ENCODE measurements at regions not wholly inside any gene's neighbourhood (a gene's known extent, or its start where the extent isn't known, plus 50 kb on each side); places are given as distances from the start of the nearest gene placed in this dataset.

DNA sequence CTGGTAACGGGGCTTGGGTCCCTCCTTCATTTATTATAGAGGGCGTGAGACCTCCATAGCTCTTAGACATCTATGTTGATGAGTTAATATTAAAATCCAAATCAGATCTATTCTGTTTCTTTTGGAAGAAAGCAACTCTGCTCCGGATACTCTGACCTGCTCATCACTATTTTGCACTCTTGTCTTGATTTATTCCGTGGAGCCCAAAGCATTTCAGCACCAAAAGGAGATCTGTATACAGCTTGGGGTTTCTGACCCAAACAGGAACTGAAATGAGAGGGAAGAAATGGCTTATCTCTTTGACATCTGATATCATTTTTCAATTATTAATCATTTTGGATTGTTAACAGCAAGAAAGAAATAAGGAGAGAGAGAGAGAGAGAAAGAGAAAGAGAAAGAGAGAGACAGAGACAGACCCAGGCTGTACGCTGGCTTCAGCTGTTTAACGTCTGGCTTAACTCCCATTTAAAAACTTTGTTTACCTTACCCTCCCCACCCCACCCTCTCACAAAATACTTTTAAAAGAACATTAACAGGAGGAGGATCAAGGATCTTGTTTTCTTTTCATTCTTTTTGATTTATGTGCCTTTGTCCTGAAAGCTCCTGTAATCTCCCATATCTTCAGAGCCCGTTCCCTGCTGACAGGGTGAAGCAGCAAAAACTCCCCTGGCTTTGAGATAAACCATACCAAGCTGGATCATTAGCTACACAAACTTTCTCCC lies 231.4 kb upstream of the TUT7 start:
- Histone ChIP-seq H3K27ac (peak overlapping the region in 2 of 8 donors; percentile 39 to 52), H3K27me3 (replicated peaks in 1 of 7) (no peaks in the 10 kb centered on the region), H3K4me1 (no peaks in the 10 kb centered on the region), H3K4me3 (peak overlapping the region in 3 of 8 donors; percentile 7 to 17 (median 8)), H3K36me3 (no peaks in the 10 kb centered on the region), H3K9me3 (no peaks in the 10 kb centered on the region)
- intact Hi-C loops (cut with DNase I; ENCODE audit: low total_unique reads): no loop called here
- no peak for DNase-seq
- TF ChIP-seq, protein P1, sequence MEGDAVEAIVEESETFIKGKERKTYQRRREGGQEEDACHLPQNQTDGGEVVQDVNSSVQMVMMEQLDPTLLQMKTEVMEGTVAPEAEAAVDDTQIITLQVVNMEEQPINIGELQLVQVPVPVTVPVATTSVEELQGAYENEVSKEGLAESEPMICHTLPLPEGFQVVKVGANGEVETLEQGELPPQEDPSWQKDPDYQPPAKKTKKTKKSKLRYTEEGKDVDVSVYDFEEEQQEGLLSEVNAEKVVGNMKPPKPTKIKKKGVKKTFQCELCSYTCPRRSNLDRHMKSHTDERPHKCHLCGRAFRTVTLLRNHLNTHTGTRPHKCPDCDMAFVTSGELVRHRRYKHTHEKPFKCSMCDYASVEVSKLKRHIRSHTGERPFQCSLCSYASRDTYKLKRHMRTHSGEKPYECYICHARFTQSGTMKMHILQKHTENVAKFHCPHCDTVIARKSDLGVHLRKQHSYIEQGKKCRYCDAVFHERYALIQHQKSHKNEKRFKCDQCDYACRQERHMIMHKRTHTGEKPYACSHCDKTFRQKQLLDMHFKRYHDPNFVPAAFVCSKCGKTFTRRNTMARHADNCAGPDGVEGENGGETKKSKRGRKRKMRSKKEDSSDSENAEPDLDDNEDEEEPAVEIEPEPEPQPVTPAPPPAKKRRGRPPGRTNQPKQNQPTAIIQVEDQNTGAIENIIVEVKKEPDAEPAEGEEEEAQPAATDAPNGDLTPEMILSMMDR (IDR thresholded peaks at IDR 0.05 in 8 of 11, conservative IDR thresholded peaks at IDR 0.05 in 3 of 11): no peak
- TF ChIP-seq POLR2AphosphoS5 (IDR thresholded peaks at IDR 0.05) (no peak), POLR2A (IDR thresholded peaks at IDR 0.05) (no peak)
- WGBS, 5 donors: 59 to 71% (median 61%) methylated on average over 7 of the region's 7 CpGs

DNA sequence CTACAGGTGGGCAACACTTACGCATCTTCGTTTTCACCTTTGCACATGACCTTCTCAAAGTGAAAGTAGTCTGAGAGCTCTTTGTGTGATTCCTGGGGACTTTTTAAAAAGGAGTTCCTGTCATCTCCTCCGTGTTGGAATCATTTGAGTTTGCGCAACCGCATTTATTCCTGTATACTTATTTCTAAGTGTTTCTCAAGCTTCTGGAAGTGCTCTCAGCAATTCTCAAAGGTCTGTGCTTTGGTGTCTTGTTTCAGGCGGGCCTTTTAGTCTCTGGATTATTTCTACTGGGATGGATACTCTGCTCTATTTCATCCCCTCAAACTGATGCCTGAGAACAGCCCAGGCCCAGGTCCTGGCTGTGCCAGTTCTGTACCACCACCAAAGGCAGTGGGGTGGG lies 226.5 kb upstream of the TUT7 start:
- DNase-seq: no peak
- TF ChIP-seq POLR2AphosphoS5 (IDR thresholded peaks at IDR 0.05): no peak
- TF ChIP-seq, protein P1 (IDR thresholded peaks at IDR 0.05 in 8 of 11, conservative IDR thresholded peaks at IDR 0.05 in 3 of 11): no peak
- Histone ChIP-seq H3K4me1 (peaks cover 0 to 7% (median 0%) of the 10 kb centered on the region in 6 donors), H3K4me3 (no peak overlapping the region), H3K9me3 (no peaks in the 10 kb centered on the region), H3K27me3 (replicated peaks in 1 of 7) (no peaks in the 10 kb centered on the region), H3K27ac (no peak overlapping the region), H3K36me3 (no peaks in the 10 kb centered on the region)
- 77 to 86% (median 83%) methylated on average over 6 of the region's 6 CpGs for WGBS, 5 donors
- intact Hi-C loops (cut with DNase I; ENCODE audit: low total_unique reads): no loop called here

DNA sequence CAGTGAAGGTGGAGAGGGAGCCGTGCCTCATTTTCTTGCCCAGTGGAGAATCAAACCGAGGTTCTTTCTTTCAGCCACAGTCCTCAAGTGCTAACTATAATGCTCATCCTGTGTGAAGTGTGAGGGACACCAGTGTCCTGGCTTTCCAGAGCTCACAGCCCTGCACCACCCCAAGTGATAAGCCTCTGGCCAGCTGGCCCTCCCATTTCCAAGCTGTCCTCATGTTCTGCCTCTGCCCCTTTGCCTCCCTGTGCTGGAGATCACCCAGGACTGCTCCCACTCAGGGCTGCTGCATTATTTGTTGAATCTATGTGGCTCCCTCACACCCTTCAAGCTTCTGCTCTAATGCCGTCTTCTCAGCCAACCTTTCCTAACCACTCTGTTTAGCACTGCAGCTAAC lies 224.5 kb upstream of the TUT7 start:
- 73 to 98% (median 89%) methylated on average over 3 of the region's 3 CpGs for WGBS, 5 donors
- DNase-seq: no peak
- intact Hi-C loops (cut with DNase I; ENCODE audit: low total_unique reads): no loop called here

More for the DNA sequence above, 224.5 kb upstream of the TUT7 start:
- H3K9me3 ChIP-seq: no peaks in the 10 kb centered on the region
- no peaks in the 10 kb centered on the region for H3K27me3 ChIP-seq (replicated peaks in 1 of 7)
- H3K27ac ChIP-seq: no peak overlapping the region
- H3K4me1 ChIP-seq: peaks cover 0 to 7% (median 0%) of the 10 kb centered on the region in 6 donors
- no peak for TF ChIP-seq POLR2A (IDR thresholded peaks at IDR 0.05)
- TF ChIP-seq, protein P1 (IDR thresholded peaks at IDR 0.05 in 8 of 11, conservative IDR thresholded peaks at IDR 0.05 in 3 of 11): no peak
- TF ChIP-seq POLR2AphosphoS5 (IDR thresholded peaks at IDR 0.05): no peak
- no peak overlapping the region for H3K4me3 ChIP-seq
- H3K36me3 ChIP-seq: no peaks in the 10 kb centered on the region

All from spleen (tissue), 11 donors.